DOHH2 (cell line): ENCODE measurements at regions not wholly inside any gene's neighbourhood (a gene's known extent, or its start where the extent isn't known, plus 50 kb on each side); places are given as distances from the start of the nearest gene placed in this dataset.
"Not testable (repeated sequence)": the region's sequence is repeated elsewhere in the genome, so short reads cannot be mapped to it uniquely, and the experiment has no call there.

Experiments
- H3F3A ChIP-seq: fragments of 200-600 bp; sonication (generic), shearing (Covaris generic); 2 replicates; pipeline ENCODE4 v1.6.0; 2016; ENCODE audit warnings: antibody characterized with exemption, mild to moderate bottlenecking; ENCODE audit not compliant: control insufficient read depth, insufficient read depth
- H3K27ac ChIP-seq: fragments of 200-600 bp; sonication (generic); 2 replicates; pipeline ENCODE4 v1.5.1; 2014; ENCODE audit warnings: low read depth, mild to moderate bottlenecking, low read length, moderate library complexity
- H3K27me3 ChIP-seq: fragments of 200-600 bp; sonication (generic); 2 replicates; pipeline ENCODE4 v1.6.1; 2014; ENCODE audit warnings: mild to moderate bottlenecking, low read length, mixed read lengths; ENCODE audit not compliant: control insufficient read depth
- H3K36me3 ChIP-seq: fragments of 200-600 bp; sonication (generic); 2 replicates; pipeline ENCODE4 v1.6.1; 2014; ENCODE audit warnings: mild to moderate bottlenecking, low read length, moderate library complexity, mixed read lengths; ENCODE audit not compliant: control insufficient read depth
- H3K4me1 ChIP-seq: fragments of 200-600 bp; sonication (generic); 2 replicates; pipeline ENCODE4 v1.6.1; 2014; ENCODE audit warnings: mild to moderate bottlenecking, low read length, mixed read lengths; ENCODE audit not compliant: control insufficient read depth
- H3K4me2 ChIP-seq: fragments of 200-600 bp; sonication (generic); 2 replicates; pipeline ENCODE4 v1.6.0; 2014; ENCODE audit warnings: mild to moderate bottlenecking, low read length, moderate library complexity
- H3K4me3 ChIP-seq: fragments of 200-600 bp; sonication (generic); 2 replicates; pipeline ENCODE4 v1.5.1; 2014; ENCODE audit warnings: mild to moderate bottlenecking, low read length, mixed read lengths
- H3K79me2 ChIP-seq: fragments of 200-600 bp; sonication (generic); 2 replicates; pipeline ENCODE4 v1.6.1; 2014; ENCODE audit warnings: mild to moderate bottlenecking, low read length, mixed read lengths; ENCODE audit not compliant: control insufficient read depth
- H3K9me2 ChIP-seq: fragments of 200-600 bp; sonication (generic); replicated peaks from 2 replicates; pipeline ENCODE4 v1.6.1; 2014; ENCODE audit warnings: mild to moderate bottlenecking, low read length, mixed read lengths; ENCODE audit not compliant: control insufficient read depth
- H3K9me3 ChIP-seq: fragments of 200-600 bp; sonication (generic); 2 replicates; pipeline ENCODE4 v1.6.1; 2014; ENCODE audit warnings: antibody characterized with exemption, low read length, mixed read lengths; ENCODE audit not compliant: control insufficient read depth, insufficient read depth
- H4K20me1 ChIP-seq: fragments of 200-600 bp; sonication (generic); 2 replicates; pipeline ENCODE4 v1.6.0; 2014; ENCODE audit warnings: low read depth, mild to moderate bottlenecking, antibody characterized with exemption, low read length, moderate library complexity; ENCODE audit not compliant: control insufficient read depth, insufficient read depth
- CTCF ChIP-seq: fragments of 200-600 bp; sonication (generic); IDR thresholded peaks from one replicate; pipeline ENCODE4 v1.5.1; 2014; ENCODE audit warnings: antibody characterized with exemption, mild to moderate bottlenecking, low read depth, low read length; ENCODE audit not compliant: poor library complexity, severe bottlenecking
- EZH2phosphoT487 ChIP-seq: fragments of 200-600 bp; sonication (generic); IDR thresholded peaks from 2 replicates; pipeline ENCODE4 v1.6.1; 2017; ENCODE audit warnings: borderline replicate concordance, mild to moderate bottlenecking, antibody characterized with exemption, low read length, moderate library complexity, mixed read lengths

- H3K27me3 ChIP-seq: no peaks in the 10 kb centered on the region
- H3K9me3 ChIP-seq: no peaks in the 10 kb centered on the region
- H3K4me3 ChIP-seq: no peak overlapping the region
- no peaks in the 10 kb centered on the region for H3K79me2 ChIP-seq
- no peak overlapping the region for H3K27ac ChIP-seq
- no peaks in the 10 kb centered on the region for H3K36me3 ChIP-seq
- TF ChIP-seq EZH2phosphoT487: no peak
- no peaks in the 10 kb centered on the region for H4K20me1 ChIP-seq
- H3F3A ChIP-seq: no peaks in the 10 kb centered on the region
- no peak overlapping the region for H3K4me2 ChIP-seq
- H3K9me2 ChIP-seq: no peaks in the 10 kb centered on the region
- H3K4me1 ChIP-seq: no peaks in the 10 kb centered on the region
These were observed 443.0 kb upstream of the ADAMTS9 start for GRCh38 chr3:65130782-65131181.

- Histone ChIP-seq H3K9me2 (no peaks in the 10 kb centered on the region), H4K20me1 (no peaks in the 10 kb centered on the region), H3K27me3 (no peaks in the 10 kb centered on the region), H3K9me3 (no peaks in the 10 kb centered on the region), H3F3A (no peaks in the 10 kb centered on the region), H3K4me2 (no peak overlapping the region), H3K36me3 (no peaks in the 10 kb centered on the region), H3K4me3 (no peak overlapping the region), H3K27ac (no peak overlapping the region), H3K4me1 (no peaks in the 10 kb centered on the region), H3K79me2 (no peaks in the 10 kb centered on the region)
- TF ChIP-seq EZH2phosphoT487 (no peak), CTCF (no peak)
These were observed 440.5 kb upstream of the ADAMTS9 start for GRCh38 chr3:65128346-65128745.

GRCh38 chr3:65126527-65127410, 439.0 kb upstream of the ADAMTS9 start:
- Histone ChIP-seq H4K20me1 (no peaks in the 10 kb centered on the region), H3K4me3 (no peak overlapping the region), H3K4me2 (no peak overlapping the region), H3F3A (no peaks in the 10 kb centered on the region), H3K27me3 (no peaks in the 10 kb centered on the region), H3K36me3 (no peaks in the 10 kb centered on the region), H3K4me1 (no peaks in the 10 kb centered on the region), H3K27ac (no peak overlapping the region), H3K79me2 (no peaks in the 10 kb centered on the region), H3K9me3 (no peaks in the 10 kb centered on the region), H3K9me2 (no peaks in the 10 kb centered on the region)
- TF ChIP-seq EZH2phosphoT487 (no peak), CTCF (no peak)

GRCh38 chr3:65120156-65120555, 432.4 kb upstream of the ADAMTS9 start:
- H3K9me3 ChIP-seq, H3K79me2 ChIP-seq, H4K20me1 ChIP-seq, H3K4me3 ChIP-seq, H3K27ac ChIP-seq, H3F3A ChIP-seq, H3K27me3 ChIP-seq, H3K4me2 ChIP-seq, H3K9me2 ChIP-seq, H3K36me3 ChIP-seq, H3K4me1 ChIP-seq: not testable (repeated sequence)
